ENCODE measurements at regions not wholly inside any gene's neighbourhood (a gene's known extent, or its start where the extent isn't known, plus 50 kb on each side); places are given as distances from the start of the nearest gene placed in this dataset.

DNA sequence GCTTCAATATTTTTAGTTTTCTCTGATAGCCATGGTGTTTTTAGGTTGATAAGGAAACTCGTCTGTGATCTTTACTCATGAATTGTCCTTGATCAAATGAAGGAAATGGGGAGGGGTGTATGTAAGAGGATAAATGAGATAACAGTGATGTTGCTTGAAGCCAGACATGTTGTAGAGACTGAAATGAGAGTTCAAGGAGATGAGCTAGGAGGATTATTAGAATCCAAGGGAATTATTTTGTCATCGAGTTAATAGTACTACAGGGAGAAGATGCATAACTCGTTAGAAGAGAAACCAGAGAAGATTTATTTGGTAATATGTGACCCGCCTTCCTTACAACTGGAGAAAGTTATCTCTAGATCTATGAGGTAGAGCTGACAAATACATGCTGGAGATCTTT is 371.3 kb upstream of the DDHD1 start:
- Histone ChIP-seq H3K27ac (ENCODE audit: low read depth, low read length) (no peak overlapping the region), H3K4me3 (ENCODE audit: low read length) (no peak overlapping the region), H3K4me1 (ENCODE audit: control insufficient read depth in 2 of 2, insufficient read depth in 2 of 2, low read length in 2 of 2) (no peaks in the 10 kb centered on the region), H3K9me3 (ENCODE audit: control insufficient read depth in 2 of 3, low read length in 3 of 3) (no peaks in the 10 kb centered on the region), H3K36me3 (ENCODE audit: control insufficient read depth in 2 of 3, insufficient read depth in 3 of 3, low read length in 3 of 3) (no peaks in the 10 kb centered on the region), H3K27me3 (ENCODE audit: control insufficient read depth in 2 of 2, insufficient read depth in 2 of 2, low read length in 2 of 2) (no peaks in the 10 kb centered on the region)
- no peak for ATAC-seq
- POLR2A ChIA-PET: no interaction called here
- DNase-seq: no peak
- intact Hi-C loops (cut with micrococcal nuclease): no loop called here
- Mint-ChIP-seq H3K4me1 (peaks cover 0 to 2% (median 0%) of the 10 kb centered on the region in 7 donors), H3K4me3 (no peak overlapping the region), H3K36me3 (peaks cover 0 to 5% (median 0%) of the 10 kb centered on the region in 5 donors), H3K27me3 (no peaks in the 10 kb centered on the region), H3K9me3 (peaks cover 0 to 7% (median 2%) of the 10 kb centered on the region in 11 donors), H3K27ac (no peak overlapping the region)
- CTCF ChIA-PET: interaction anchor here (1.5 kb wide), 1 partner anchor 13 kb away, joined by 4 read pairs; no protein-coding TSS in a partner anchor

DNA sequence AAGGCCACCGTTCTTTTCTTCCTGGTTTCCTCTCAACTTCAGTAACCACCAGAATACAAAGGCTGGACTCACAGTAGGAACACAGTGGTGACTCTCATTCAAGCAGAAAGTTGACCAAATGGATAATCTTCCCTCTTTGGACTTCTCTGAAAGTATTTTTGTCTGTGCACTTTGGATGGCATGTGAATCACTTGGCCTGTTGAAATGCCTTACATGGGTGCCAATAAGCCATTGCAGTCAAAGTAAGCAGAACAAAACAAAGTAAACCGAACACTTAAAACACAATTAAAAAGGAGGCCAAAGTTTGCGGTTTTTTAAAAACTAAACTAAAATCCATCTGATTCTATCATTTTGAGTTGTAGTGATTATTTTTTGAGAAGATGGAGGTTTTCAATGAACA is 370.1 kb upstream of the DDHD1 start:
- no peaks in the 10 kb centered on the region for H3K4me1 ChIP-seq (ENCODE audit: control insufficient read depth in 2 of 2, insufficient read depth in 2 of 2, low read length in 2 of 2)
- no peak overlapping the region for H3K27ac ChIP-seq (ENCODE audit: low read depth, low read length)
- intact Hi-C loops (cut with micrococcal nuclease): no loop called here
- no peak for ATAC-seq
- POLR2A ChIA-PET: no interaction called here
- H3K4me3 ChIP-seq (ENCODE audit: low read length): no peak overlapping the region
- H3K4me1 Mint-ChIP-seq: peaks cover 0 to 2% (median 0%) of the 10 kb centered on the region in 7 donors
- peaks cover 0 to 7% (median 2%) of the 10 kb centered on the region in 11 donors for H3K9me3 Mint-ChIP-seq
- H3K36me3 Mint-ChIP-seq: peaks cover 0 to 5% (median 0%) of the 10 kb centered on the region in 5 donors
- H3K36me3 ChIP-seq (ENCODE audit: control insufficient read depth in 2 of 3, insufficient read depth in 3 of 3, low read length in 3 of 3): no peaks in the 10 kb centered on the region
- no peaks in the 10 kb centered on the region for H3K27me3 ChIP-seq (ENCODE audit: control insufficient read depth in 2 of 2, insufficient read depth in 2 of 2, low read length in 2 of 2)
- no peak for DNase-seq
- no peak overlapping the region for H3K27ac Mint-ChIP-seq
- H3K4me3 Mint-ChIP-seq: no peak overlapping the region
- H3K27me3 Mint-ChIP-seq: no peaks in the 10 kb centered on the region
- CTCF ChIA-PET: no interaction called here
- H3K9me3 ChIP-seq (ENCODE audit: control insufficient read depth in 2 of 3, low read length in 3 of 3): no peaks in the 10 kb centered on the region

DNA sequence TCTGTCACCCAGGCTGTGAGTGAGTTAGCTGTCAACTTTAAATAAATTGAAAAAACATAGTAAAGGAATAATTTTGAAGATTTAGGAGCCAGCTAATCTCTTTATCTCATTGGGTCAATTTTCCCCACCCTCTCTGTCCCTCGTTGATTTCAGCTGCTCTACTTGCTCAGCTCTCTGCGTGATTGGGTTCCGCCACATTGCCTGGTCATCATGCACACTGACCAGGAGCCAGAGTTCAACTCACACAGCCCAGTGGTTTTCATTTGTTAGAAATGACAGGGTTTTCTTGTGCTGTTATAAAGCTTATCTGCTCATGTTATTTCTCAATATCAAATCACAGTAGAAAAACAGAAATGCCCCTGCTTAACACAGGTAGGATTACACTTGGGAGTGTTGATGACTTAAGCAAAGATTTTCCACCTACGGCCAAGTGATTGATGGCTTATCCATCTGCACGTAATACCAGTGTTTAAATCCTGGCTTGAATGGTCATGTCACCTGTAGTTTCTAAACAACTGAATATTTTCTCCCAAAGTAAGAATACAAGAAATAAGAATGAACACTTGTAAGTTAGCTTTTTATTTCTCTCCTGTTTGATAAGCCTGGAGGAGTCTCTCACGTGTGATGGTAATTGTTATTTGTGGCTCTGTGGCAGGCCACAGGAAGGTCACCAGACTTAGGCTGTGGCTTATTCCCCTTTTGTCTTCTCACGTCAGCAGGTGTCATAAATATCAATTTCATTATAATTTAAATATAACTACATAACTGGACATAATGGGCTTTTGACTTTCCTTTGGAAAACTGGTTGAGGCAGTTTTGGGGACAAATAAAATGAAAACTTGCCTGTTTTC is 367.2 kb upstream of the DDHD1 start:
- H3K4me3 ChIP-seq (ENCODE audit: low read length): no peak overlapping the region
- POLR2A ChIA-PET: no interaction called here
- no peak overlapping the region for H3K27ac Mint-ChIP-seq
- CTCF ChIA-PET: no interaction called here
- no peaks in the 10 kb centered on the region for H3K36me3 ChIP-seq (ENCODE audit: control insufficient read depth in 2 of 3, insufficient read depth in 3 of 3, low read length in 3 of 3)
- H3K27me3 Mint-ChIP-seq: no peaks in the 10 kb centered on the region
- DNase-seq (no peak), ATAC-seq (no peak)
- H3K9me3 ChIP-seq (ENCODE audit: control insufficient read depth in 2 of 3, low read length in 3 of 3): no peaks in the 10 kb centered on the region
- no peak overlapping the region for H3K27ac ChIP-seq (ENCODE audit: low read depth, low read length)
- H3K4me1 Mint-ChIP-seq: peaks cover 0 to 6% (median 0%) of the 10 kb centered on the region in 7 donors
- H3K27me3 ChIP-seq (ENCODE audit: control insufficient read depth in 2 of 2, insufficient read depth in 2 of 2, low read length in 2 of 2): no peaks in the 10 kb centered on the region
- intact Hi-C loops (cut with micrococcal nuclease): no loop called here
- peaks cover 0 to 5% (median 0%) of the 10 kb centered on the region in 5 donors for H3K36me3 Mint-ChIP-seq
- H3K9me3 Mint-ChIP-seq: peaks cover 0 to 7% (median 2%) of the 10 kb centered on the region in 11 donors
- no peaks in the 10 kb centered on the region for H3K4me1 ChIP-seq (ENCODE audit: control insufficient read depth in 2 of 2, insufficient read depth in 2 of 2, low read length in 2 of 2)
- no peak overlapping the region for H3K4me3 Mint-ChIP-seq

DNA sequence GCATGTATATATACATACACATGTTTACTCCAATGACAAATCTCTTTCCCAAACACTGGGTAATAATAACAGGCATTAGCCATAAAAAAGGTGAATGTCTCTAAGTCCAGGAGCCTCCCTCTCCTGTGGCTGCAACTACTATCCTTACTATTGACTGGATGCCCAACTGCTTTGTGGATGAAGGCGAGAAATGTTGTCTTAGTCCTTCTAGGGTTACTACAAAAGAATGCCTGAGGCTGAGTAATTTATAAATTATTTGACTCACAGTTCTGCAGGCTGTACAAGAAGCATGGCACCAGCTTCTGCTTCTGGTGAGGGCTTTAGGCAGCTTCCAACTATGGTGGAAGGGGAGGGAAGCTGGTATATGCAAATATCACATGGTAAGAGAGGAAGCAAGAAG is 366.0 kb upstream of the DDHD1 start:
- H3K4me3 ChIP-seq (ENCODE audit: low read length): no peak overlapping the region
- Mint-ChIP-seq H3K4me3 (no peak overlapping the region), H3K27me3 (no peaks in the 10 kb centered on the region), H3K27ac (no peak overlapping the region), H3K4me1 (peaks cover 0 to 10% (median 0%) of the 10 kb centered on the region in 7 donors), H3K9me3 (peaks cover 0 to 7% (median 2%) of the 10 kb centered on the region in 11 donors), H3K36me3 (peaks cover 0 to 5% (median 0%) of the 10 kb centered on the region in 5 donors)
- CTCF ChIA-PET: no interaction called here
- no peaks in the 10 kb centered on the region for H3K27me3 ChIP-seq (ENCODE audit: control insufficient read depth in 2 of 2, insufficient read depth in 2 of 2, low read length in 2 of 2)
- H3K36me3 ChIP-seq (ENCODE audit: control insufficient read depth in 2 of 3, insufficient read depth in 3 of 3, low read length in 3 of 3): no peaks in the 10 kb centered on the region
- POLR2A ChIA-PET: no interaction called here
- no peaks in the 10 kb centered on the region for H3K4me1 ChIP-seq (ENCODE audit: control insufficient read depth in 2 of 2, insufficient read depth in 2 of 2, low read length in 2 of 2)
- H3K27ac ChIP-seq (ENCODE audit: low read depth, low read length): no peak overlapping the region
- intact Hi-C loops (cut with micrococcal nuclease): no loop called here
- ATAC-seq (no peak), DNase-seq (no peak)
- no peaks in the 10 kb centered on the region for H3K9me3 ChIP-seq (ENCODE audit: control insufficient read depth in 2 of 3, low read length in 3 of 3)

DNA sequence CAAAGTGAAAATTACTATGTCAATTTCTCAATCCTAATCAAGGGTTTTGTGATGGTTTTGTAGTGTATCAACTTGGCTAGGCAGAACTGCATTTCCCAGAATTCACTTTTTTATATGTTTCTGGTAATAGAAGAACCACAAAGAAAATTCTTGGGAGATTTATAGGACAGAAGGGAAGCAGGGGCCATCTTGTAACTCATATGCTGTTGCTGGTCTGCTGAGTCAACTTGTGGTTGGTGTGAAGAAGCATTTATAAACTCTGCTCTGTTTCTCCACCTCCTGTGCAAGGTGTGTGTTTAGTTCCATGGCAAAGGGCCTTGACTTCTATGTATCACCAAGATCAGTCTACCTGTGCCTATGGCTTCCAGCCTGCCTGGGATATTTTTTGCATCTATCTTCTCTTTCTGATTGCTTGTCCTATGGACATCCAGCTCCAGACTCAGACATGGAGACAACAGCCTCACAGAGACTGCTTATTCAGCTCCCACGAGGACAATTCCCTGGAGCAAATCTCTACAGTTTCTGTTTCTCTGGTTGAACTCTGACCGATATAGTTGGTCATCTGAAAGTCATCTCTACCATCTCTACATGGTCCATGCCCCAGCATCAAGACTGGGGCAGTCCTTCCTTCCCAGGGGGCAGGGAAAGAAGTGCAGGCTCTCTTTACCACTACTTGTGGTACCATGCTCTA is 364.3 kb upstream of the DDHD1 start:
- ChIA-PET POLR2A (no interaction called here), CTCF (no interaction called here)
- H3K9me3 Mint-ChIP-seq: peaks cover 0 to 5% (median under 1%) of the 10 kb centered on the region in 11 donors
- Histone ChIP-seq H3K9me3 (ENCODE audit: control insufficient read depth in 2 of 3, low read length in 3 of 3) (no peaks in the 10 kb centered on the region), H3K36me3 (ENCODE audit: control insufficient read depth in 2 of 3, insufficient read depth in 3 of 3, low read length in 3 of 3) (no peaks in the 10 kb centered on the region), H3K27me3 (ENCODE audit: control insufficient read depth in 2 of 2, insufficient read depth in 2 of 2, low read length in 2 of 2) (no peaks in the 10 kb centered on the region), H3K4me3 (ENCODE audit: low read length) (no peak overlapping the region), H3K27ac (ENCODE audit: low read depth, low read length) (no peak overlapping the region), H3K4me1 (ENCODE audit: control insufficient read depth in 2 of 2, insufficient read depth in 2 of 2, low read length in 2 of 2) (no peaks in the 10 kb centered on the region)
- ATAC-seq: no peak
- peaks cover 0 to 4% (median 0%) of the 10 kb centered on the region in 5 donors for H3K36me3 Mint-ChIP-seq
- DNase-seq: no peak
- H3K27ac Mint-ChIP-seq: no peak overlapping the region
- peaks cover 0 to 10% (median 0%) of the 10 kb centered on the region in 7 donors for H3K4me1 Mint-ChIP-seq
- intact Hi-C loops (cut with micrococcal nuclease): no loop called here
- H3K4me3 Mint-ChIP-seq: no peak overlapping the region
- H3K27me3 Mint-ChIP-seq: no peaks in the 10 kb centered on the region

DNA sequence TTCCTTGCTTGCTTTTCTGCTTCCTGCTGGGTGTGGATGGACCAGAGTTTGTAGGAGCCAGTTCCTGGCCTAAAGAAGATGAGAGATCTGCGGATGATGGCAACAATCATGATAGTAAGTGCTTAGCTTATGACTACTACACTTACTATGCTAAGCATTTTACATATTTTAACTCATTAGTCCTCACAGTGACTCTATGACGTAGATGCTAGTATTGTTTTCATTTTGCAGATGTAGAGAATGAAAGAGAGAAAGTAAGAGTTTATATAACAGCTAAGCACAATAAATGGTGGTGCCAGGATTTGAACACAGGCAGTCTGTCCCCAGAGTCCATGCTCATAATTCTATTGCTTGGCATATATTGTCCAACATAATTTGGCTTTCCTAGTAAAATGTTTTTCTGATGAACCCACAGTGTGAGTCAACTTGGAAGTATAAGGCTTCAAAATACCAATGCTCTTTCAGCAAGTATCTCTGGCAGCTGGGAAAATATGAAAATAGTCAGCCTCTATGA is 363.2 kb upstream of the DDHD1 start:
- intact Hi-C loops (cut with micrococcal nuclease): no loop called here
- ATAC-seq (no peak), DNase-seq (no peak)
- H3K4me3 ChIP-seq (ENCODE audit: low read length): no peak overlapping the region
- Mint-ChIP-seq H3K9me3 (peaks cover 0 to 5% (median 0%) of the 10 kb centered on the region in 11 donors), H3K4me3 (no peak overlapping the region), H3K4me1 (peaks cover 0 to 10% (median 0%) of the 10 kb centered on the region in 7 donors), H3K36me3 (no peaks in the 10 kb centered on the region), H3K27me3 (no peaks in the 10 kb centered on the region), H3K27ac (no peak overlapping the region)
- H3K9me3 ChIP-seq (ENCODE audit: control insufficient read depth in 2 of 3, low read length in 3 of 3): no peaks in the 10 kb centered on the region
- no peaks in the 10 kb centered on the region for H3K27me3 ChIP-seq (ENCODE audit: control insufficient read depth in 2 of 2, insufficient read depth in 2 of 2, low read length in 2 of 2)
- H3K4me1 ChIP-seq (ENCODE audit: control insufficient read depth in 2 of 2, insufficient read depth in 2 of 2, low read length in 2 of 2): no peaks in the 10 kb centered on the region
- ChIA-PET POLR2A (no interaction called here), CTCF (no interaction called here)
- no peak overlapping the region for H3K27ac ChIP-seq (ENCODE audit: low read depth, low read length)
- H3K36me3 ChIP-seq (ENCODE audit: control insufficient read depth in 2 of 3, insufficient read depth in 3 of 3, low read length in 3 of 3): no peaks in the 10 kb centered on the region
